PC-9 (cell line): ENCODE measurements at regions not wholly inside any gene's neighbourhood (a gene's known extent, or its start where the extent isn't known, plus 50 kb on each side); places are given as distances from the start of the nearest gene placed in this dataset.

Experiments
- BruUV-seq: library from RNA; stranded (reverse); fragments of 400-500 nt; replicated peaks from 2 replicates; lab custom pipeline; 2021; lab: Mats Ljungman, UMichigan
- CTCF ChIA-PET: fragments of 300-600 bp; sonication (Branson Sonifier 250); formaldehyde crosslinking; loops from one replicate; lab custom pipeline; 2022; ENCODE audit warnings: antibody characterized with exemption; lab: Charles Lee
- POLR2A ChIA-PET: fragments of 300-600 bp; sonication (Branson Sonifier 250); formaldehyde crosslinking; loops from one replicate; lab custom pipeline; 2022; ENCODE audit warnings: antibody characterized with exemption; ENCODE audit not compliant: unreplicated experiment; lab: Charles Lee
- DNase-seq, 2 experiments: peaks; one replicate each; pipeline versions ENCODE4 v3.0.0 to v3.0.0-alpha.2; 2015 to 2022; ENCODE audit warnings: mixed read lengths in 1 of 2
- H2AFZ ChIP-seq: fragments of 200-600 bp; sonication (generic); 2 replicates; pipeline ENCODE4 v1.8.1; 2017; ENCODE audit warnings: antibody characterized with exemption
- H3F3A ChIP-seq: fragments of 200-600 bp; sonication (generic); 2 replicates; pipeline ENCODE4 v1.8.1; 2017; ENCODE audit warnings: antibody characterized with exemption, mild to moderate bottlenecking, low read depth; ENCODE audit not compliant: insufficient read depth
- H3K27ac ChIP-seq: fragments of 200-600 bp; sonication (generic); 2 replicates; pipeline ENCODE4 v1.6.1; 2016; ENCODE audit warnings: mixed run types
- H3K27me3 ChIP-seq: fragments of 200-600 bp; sonication (generic); 2 replicates; pipeline ENCODE4 v1.6.1; 2016; ENCODE audit warnings: low read depth, mixed run types; ENCODE audit not compliant: insufficient read depth
- H3K36me3 ChIP-seq: fragments of 200-600 bp; sonication (generic); 2 replicates; pipeline ENCODE4 v1.6.1; 2016; ENCODE audit warnings: low read depth, mixed run types
- H3K4me1 ChIP-seq: fragments of 200-600 bp; sonication (generic); replicated peaks from 2 replicates; pipeline ENCODE4 v1.6.1; 2016; ENCODE audit warnings: mixed run types; ENCODE audit not compliant: insufficient read depth
- H3K4me2 ChIP-seq: fragments of 200-600 bp; sonication (generic); 2 replicates; pipeline ENCODE4 v1.6.1; 2017; ENCODE audit warnings: mixed run types
- H3K4me3 ChIP-seq: fragments of 200-600 bp; sonication (generic); 2 replicates; pipeline ENCODE4 v1.6.1; 2016; ENCODE audit warnings: mixed run types
- H3K79me2 ChIP-seq: fragments of 200-600 bp; sonication (generic); 2 replicates; pipeline ENCODE4 v1.6.1; 2017; ENCODE audit warnings: low read depth, mixed run types
- H3K9me2 ChIP-seq: fragments of 200-600 bp; sonication (generic); 2 replicates; pipeline ENCODE4 v1.8.1; 2017; ENCODE audit warnings: mild to moderate bottlenecking; ENCODE audit not compliant: insufficient read depth
- H3K9me3 ChIP-seq: fragments of 200-600 bp; sonication (generic); 2 replicates; pipeline ENCODE4 v1.8.1; 2016; ENCODE audit warnings: low read depth; ENCODE audit not compliant: insufficient read depth
- H4K20me1 ChIP-seq: fragments of 200-600 bp; sonication (generic); 2 replicates; pipeline ENCODE4 v1.8.1; 2017; ENCODE audit not compliant: insufficient read depth
- EZH2 ChIP-seq: fragments of 200-600 bp; sonication (generic); IDR thresholded peaks from 2 replicates; pipeline ENCODE4 v1.8.0; 2017; ENCODE audit warnings: antibody characterized with exemption, low read depth
- intact Hi-C: fragments of 100-400 bp; cut with micrococcal nuclease; formaldehyde crosslinking; loops from one replicate; pipeline ENCODE4 v1.10.0; 2022; ENCODE audit not compliant: unreplicated experiment
- TF ChIP-seq, protein P1 (sequence below): fragments of 200-600 bp; sonication (generic); conservative IDR thresholded peaks from 2 replicates; pipeline ENCODE4 v1.6.1; 2017; ENCODE audit warnings: mixed run types, antibody characterized with exemption, mild to moderate bottlenecking, moderate library complexity

DNA sequence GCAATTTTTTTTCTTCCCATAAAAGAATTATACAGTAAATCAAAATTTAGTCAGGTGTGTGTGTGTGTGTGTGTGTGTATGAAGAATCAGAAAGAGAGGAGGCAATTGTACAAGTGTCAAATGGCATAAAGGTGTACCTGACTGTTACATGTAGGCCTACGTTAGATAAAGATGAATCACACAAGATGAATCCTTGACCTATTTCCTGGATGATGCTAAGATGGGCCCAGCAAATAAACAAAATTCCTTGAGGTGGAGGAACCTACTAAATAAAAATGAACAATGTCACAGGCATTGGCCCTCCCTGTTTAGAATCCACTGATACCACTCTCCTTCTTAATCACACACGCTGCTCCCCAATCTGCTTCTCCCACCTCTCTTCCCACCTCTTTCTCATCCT lies 79.7 kb upstream of the LRATD1 start:
- Histone ChIP-seq H3F3A (no peaks in the 10 kb centered on the region), H2AFZ (no peak overlapping the region), H3K9me3 (no peaks in the 10 kb centered on the region), H3K79me2 (no peaks in the 10 kb centered on the region), H3K27me3 (no peaks in the 10 kb centered on the region), H3K36me3 (no peaks in the 10 kb centered on the region), H3K27ac (no peak overlapping the region), H3K4me2 (no peak overlapping the region), H4K20me1 (no peaks in the 10 kb centered on the region), H3K4me1 (no peaks in the 10 kb centered on the region), H3K4me3 (no peak overlapping the region), H3K9me2 (no peaks in the 10 kb centered on the region)
- BruUV-seq: no TSS peak
- ChIA-PET POLR2A (no interaction called here), CTCF (no interaction called here)
- DNase-seq: no peak
- intact Hi-C loops: no loop called here
- no peak for TF ChIP-seq EZH2
- TF ChIP-seq, protein P1, sequence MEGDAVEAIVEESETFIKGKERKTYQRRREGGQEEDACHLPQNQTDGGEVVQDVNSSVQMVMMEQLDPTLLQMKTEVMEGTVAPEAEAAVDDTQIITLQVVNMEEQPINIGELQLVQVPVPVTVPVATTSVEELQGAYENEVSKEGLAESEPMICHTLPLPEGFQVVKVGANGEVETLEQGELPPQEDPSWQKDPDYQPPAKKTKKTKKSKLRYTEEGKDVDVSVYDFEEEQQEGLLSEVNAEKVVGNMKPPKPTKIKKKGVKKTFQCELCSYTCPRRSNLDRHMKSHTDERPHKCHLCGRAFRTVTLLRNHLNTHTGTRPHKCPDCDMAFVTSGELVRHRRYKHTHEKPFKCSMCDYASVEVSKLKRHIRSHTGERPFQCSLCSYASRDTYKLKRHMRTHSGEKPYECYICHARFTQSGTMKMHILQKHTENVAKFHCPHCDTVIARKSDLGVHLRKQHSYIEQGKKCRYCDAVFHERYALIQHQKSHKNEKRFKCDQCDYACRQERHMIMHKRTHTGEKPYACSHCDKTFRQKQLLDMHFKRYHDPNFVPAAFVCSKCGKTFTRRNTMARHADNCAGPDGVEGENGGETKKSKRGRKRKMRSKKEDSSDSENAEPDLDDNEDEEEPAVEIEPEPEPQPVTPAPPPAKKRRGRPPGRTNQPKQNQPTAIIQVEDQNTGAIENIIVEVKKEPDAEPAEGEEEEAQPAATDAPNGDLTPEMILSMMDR: no peak

DNA sequence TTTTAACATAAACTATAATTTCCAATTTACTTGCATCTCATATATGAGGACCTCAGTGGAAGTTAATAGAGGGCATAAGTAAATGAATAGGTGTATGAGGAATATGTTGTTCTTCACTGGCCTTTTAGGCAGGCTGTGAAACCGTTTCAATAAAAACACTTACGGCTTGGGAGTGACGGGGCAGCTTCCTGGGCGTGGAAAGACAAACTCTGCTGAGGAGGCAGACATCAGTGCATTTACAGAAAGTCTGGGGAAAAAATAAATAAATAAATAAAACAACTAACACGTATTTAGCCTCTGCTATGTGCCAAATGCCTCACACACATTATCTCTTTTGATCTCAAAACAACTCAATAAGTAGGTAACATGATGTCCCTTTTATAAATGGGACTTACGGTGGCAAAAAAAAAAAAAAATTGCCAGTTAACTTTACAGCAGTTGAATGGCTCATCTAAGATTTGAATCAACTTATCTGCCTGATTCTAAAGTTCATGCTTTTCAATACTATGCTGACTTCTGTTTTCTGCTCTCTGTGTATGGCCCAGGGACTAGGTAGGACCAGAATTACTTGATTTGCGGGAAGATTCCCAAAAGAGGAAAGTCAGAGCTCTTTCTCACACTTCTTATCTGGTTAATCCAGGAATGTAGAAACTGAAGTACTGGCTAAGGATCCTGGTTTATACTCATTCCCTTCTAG lies 77.5 kb upstream of the LRATD1 start:
- TF ChIP-seq, protein P1: no peak
- TF ChIP-seq EZH2: no peak
- Histone ChIP-seq H3K4me3 (no peak overlapping the region), H3K27ac (no peak overlapping the region), H3K36me3 (no peaks in the 10 kb centered on the region), H3F3A (no peaks in the 10 kb centered on the region), H2AFZ (no peak overlapping the region), H3K4me2 (no peak overlapping the region), H3K4me1 (no peaks in the 10 kb centered on the region), H3K79me2 (no peaks in the 10 kb centered on the region), H4K20me1 (no peaks in the 10 kb centered on the region), H3K27me3 (no peaks in the 10 kb centered on the region), H3K9me3 (no peaks in the 10 kb centered on the region), H3K9me2 (no peaks in the 10 kb centered on the region)
- no TSS peak for BruUV-seq
- ChIA-PET CTCF (no interaction called here), POLR2A (interaction anchor here (0.7 kb wide), 1 partner anchor 80 kb away, joined by 11 read pairs; no protein-coding TSS in a partner anchor)
- no peak for DNase-seq
- intact Hi-C loops: no loop called here

DNA sequence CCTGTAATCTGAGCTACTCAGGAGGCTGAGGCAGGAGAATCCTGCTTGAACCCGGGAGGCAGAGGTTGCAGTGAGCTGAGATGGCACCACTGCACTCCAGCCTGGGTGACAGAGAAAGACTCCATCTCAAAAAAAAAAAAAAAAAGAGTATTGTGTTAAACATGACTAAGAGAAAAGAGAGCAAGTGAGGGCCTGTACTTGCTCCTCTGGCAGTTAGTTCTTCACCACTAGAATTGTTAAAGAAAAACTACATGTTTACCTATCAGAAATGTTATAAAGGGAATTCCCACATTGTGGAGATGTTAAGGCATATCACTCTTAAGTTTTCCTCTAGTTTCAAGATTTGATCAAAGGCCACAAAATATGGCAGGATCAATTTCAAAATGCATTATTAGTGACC lies 75.4 kb upstream of the LRATD1 start:
- POLR2A ChIA-PET: no interaction called here
- intact Hi-C loops: no loop called here
- H3K36me3 ChIP-seq: no peaks in the 10 kb centered on the region

More for the DNA sequence above, 75.4 kb upstream of the LRATD1 start:
- Histone ChIP-seq H3F3A (no peaks in the 10 kb centered on the region), H3K4me3 (no peak overlapping the region), H3K4me2 (no peak overlapping the region), H3K9me3 (no peaks in the 10 kb centered on the region), H3K27me3 (no peaks in the 10 kb centered on the region), H3K9me2 (no peaks in the 10 kb centered on the region), H3K4me1 (no peaks in the 10 kb centered on the region), H3K27ac (no peak overlapping the region), H2AFZ (no peak overlapping the region), H3K79me2 (no peaks in the 10 kb centered on the region), H4K20me1 (no peaks in the 10 kb centered on the region)
- no peak for DNase-seq
- no TSS peak for BruUV-seq
- CTCF ChIA-PET: no interaction called here
- TF ChIP-seq, protein P1: no peak
- no peak for TF ChIP-seq EZH2
